A549 (cell line): ENCODE measurements at regions not wholly inside any gene's neighbourhood (a gene's known extent, or its start where the extent isn't known, plus 50 kb on each side); places are given as distances from the start of the nearest gene placed in this dataset.

Source experiments
- TF ChIP-seq, protein P1 (sequence below): fragments of >200 bp; sonication (Bioruptor Twin); formaldehyde crosslinking; IDR thresholded peaks from 3 replicates; pipeline ENCODE4 v1.5.1; 2016
- TF ChIP-seq, protein P2 (sequence below): fragments of 200-600 bp; sonication (generic); IDR thresholded peaks from 2 replicates; pipeline ENCODE4 v1.6.1; 2016; ENCODE audit warnings: antibody characterized with exemption, mild to moderate bottlenecking, moderate library complexity
- TF ChIP-seq, protein P3 (sequence below): fragments of 150-350 bp; IDR thresholded peaks from 2 replicates; pipeline ENCODE4 v1.6.1; 2014; ENCODE audit warnings: low read depth, mild to moderate bottlenecking, low read length

DNA sequence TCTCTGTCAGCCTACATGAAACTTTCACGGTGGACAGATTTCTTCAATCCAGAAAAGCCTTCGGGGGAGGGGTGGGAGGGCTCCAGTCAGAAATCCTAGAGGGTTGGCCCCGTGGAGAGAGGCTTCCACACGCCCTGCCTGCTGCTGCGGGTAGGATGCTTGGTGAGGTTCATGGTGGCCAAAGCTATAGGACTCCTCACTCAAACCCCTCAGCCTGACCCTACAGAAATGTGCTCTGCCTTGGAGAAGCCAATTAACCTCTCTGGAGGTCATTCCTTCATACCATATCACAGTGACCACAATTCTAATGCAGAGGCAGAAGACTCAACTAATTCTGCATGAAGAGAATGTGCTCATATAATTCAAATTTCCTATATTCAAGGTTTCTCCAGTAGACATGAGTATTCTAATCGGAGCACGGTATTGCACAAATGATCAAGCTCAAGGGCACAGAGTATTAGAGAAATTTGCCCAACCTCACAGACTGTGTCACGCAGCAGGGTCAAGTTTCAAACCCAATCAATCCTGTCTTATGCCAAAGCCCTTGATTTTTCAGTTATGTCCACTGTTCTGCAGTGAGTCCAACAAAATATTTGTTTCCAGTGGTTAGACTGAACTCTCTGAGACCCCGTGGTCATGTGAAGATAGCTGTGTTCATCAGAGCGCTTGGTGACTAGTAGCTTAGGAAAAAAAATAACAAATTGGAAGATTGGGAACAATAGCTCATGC, 104.8 kb downstream of the TOMM20 start:
- TF ChIP-seq, protein P1, sequence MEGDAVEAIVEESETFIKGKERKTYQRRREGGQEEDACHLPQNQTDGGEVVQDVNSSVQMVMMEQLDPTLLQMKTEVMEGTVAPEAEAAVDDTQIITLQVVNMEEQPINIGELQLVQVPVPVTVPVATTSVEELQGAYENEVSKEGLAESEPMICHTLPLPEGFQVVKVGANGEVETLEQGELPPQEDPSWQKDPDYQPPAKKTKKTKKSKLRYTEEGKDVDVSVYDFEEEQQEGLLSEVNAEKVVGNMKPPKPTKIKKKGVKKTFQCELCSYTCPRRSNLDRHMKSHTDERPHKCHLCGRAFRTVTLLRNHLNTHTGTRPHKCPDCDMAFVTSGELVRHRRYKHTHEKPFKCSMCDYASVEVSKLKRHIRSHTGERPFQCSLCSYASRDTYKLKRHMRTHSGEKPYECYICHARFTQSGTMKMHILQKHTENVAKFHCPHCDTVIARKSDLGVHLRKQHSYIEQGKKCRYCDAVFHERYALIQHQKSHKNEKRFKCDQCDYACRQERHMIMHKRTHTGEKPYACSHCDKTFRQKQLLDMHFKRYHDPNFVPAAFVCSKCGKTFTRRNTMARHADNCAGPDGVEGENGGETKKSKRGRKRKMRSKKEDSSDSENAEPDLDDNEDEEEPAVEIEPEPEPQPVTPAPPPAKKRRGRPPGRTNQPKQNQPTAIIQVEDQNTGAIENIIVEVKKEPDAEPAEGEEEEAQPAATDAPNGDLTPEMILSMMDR: no peak
- TF ChIP-seq, protein P2, sequence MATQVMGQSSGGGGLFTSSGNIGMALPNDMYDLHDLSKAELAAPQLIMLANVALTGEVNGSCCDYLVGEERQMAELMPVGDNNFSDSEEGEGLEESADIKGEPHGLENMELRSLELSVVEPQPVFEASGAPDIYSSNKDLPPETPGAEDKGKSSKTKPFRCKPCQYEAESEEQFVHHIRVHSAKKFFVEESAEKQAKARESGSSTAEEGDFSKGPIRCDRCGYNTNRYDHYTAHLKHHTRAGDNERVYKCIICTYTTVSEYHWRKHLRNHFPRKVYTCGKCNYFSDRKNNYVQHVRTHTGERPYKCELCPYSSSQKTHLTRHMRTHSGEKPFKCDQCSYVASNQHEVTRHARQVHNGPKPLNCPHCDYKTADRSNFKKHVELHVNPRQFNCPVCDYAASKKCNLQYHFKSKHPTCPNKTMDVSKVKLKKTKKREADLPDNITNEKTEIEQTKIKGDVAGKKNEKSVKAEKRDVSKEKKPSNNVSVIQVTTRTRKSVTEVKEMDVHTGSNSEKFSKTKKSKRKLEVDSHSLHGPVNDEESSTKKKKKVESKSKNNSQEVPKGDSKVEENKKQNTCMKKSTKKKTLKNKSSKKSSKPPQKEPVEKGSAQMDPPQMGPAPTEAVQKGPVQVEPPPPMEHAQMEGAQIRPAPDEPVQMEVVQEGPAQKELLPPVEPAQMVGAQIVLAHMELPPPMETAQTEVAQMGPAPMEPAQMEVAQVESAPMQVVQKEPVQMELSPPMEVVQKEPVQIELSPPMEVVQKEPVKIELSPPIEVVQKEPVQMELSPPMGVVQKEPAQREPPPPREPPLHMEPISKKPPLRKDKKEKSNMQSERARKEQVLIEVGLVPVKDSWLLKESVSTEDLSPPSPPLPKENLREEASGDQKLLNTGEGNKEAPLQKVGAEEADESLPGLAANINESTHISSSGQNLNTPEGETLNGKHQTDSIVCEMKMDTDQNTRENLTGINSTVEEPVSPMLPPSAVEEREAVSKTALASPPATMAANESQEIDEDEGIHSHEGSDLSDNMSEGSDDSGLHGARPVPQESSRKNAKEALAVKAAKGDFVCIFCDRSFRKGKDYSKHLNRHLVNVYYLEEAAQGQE: no peak
- TF ChIP-seq, protein P3, sequence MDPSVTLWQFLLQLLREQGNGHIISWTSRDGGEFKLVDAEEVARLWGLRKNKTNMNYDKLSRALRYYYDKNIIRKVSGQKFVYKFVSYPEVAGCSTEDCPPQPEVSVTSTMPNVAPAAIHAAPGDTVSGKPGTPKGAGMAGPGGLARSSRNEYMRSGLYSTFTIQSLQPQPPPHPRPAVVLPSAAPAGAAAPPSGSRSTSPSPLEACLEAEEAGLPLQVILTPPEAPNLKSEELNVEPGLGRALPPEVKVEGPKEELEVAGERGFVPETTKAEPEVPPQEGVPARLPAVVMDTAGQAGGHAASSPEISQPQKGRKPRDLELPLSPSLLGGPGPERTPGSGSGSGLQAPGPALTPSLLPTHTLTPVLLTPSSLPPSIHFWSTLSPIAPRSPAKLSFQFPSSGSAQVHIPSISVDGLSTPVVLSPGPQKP: no peak
